GM21723 (cell line): ENCODE measurements at regions not wholly inside any gene's neighbourhood (a gene's known extent, or its start where the extent isn't known, plus 50 kb on each side); places are given as distances from the start of the nearest gene placed in this dataset.
"Not testable (repeated sequence)": the region's sequence is repeated elsewhere in the genome, so short reads cannot be mapped to it uniquely, and the experiment has no call there.

Experiments
- ATAC-seq: cut with Tn5 transposase; IDR thresholded peaks from one replicate; pipeline ENCODE4 v1.9.1; 2021; ENCODE audit warnings: mild to moderate bottlenecking, moderate library complexity; ENCODE audit not compliant: unreplicated experiment

DNA sequence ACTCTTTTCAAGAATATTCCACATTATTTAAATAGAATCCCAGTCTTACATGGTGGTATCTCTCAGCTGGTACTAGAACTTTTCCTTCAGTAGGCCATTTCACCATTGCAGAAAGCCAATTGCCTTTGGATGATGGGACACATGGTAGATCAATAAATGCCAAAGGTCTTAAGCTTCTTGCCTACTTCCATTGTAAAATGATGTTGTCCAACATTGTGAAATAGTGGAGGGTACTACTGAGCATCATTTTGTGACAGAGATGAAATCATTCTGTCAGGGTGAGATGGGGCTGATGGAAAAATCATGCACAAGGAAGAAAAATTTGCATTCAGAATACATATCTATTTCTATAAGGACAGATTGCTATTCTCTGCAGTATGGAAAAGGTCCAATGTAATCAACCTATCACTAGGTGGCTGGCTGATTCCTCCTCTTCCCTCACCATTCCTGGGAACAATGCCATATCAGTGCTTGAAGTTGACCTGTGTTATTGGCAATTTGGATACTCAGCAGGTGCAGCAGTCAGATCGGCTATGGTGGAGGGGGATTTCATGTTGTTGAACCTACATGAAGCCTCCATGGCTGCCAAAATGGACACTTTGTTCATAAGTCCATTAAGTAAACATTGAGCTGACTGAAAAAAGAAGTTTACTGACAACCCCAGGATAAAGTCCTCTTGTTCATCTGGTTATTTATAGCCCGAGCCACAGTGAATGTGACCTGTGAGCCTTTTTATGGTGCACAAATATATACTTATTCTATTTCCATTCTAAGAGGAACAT lies 596.9 kb upstream of the ARPP21 start:
- ATAC-seq = no peak

DNA sequence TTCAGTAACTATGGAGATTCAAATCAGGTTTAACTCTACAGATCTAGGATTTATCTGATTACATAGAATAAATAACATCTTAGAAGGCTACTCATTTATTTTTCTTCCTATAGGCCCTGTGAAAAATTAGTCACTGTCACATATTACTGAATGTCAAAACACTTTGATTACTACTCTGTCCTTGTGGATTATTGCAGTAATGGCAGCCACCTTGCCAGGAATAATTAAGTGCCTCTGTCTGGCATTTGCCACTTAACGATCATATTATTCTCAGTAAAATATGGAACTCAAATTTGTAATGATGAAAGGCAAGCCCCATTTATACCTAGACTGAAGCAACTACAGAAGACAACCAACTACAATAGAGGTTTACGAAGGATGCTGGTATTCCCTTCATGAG lies 596.3 kb upstream of the ARPP21 start:
- no peak for ATAC-seq

DNA sequence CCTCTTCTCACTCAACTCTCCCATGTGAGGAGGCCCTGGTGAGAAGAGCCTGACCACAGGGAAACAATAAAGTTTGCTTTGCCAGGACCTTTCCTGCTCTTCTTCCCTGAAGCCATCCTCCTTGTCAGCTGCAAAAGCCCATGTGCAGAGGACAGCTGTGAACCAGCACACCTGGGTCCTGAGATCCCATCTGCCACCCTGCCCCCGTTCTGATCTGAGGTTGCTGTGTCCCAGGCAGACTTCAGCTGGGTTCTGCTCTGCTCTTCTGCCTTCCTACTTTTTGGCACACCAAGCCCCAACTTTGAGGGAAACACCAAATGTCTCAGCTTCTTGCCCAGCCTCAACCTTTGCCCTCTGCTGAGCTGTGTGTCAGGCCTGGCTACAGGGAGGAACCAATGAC lies 595.1 kb upstream of the ARPP21 start:
- no peak for ATAC-seq

DNA sequence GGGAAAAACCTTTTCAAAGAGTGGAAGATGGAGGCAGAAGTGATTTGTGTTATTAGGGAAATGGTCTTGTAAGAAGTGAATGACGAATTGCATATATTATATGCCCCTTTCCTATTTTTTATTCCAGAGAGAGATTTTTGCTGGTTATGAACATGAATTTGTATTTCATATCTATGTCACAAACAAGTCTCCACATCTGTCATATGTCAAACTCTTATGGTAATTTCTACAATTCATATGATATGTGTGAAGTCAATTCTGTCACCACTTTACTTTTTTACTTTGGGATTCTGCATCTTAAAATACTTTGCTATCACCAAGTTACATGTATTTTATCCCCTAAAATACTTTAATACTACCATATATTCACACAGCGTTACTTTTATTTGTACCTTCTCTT lies 594.2 kb upstream of the ARPP21 start:
- no peak for ATAC-seq

DNA sequence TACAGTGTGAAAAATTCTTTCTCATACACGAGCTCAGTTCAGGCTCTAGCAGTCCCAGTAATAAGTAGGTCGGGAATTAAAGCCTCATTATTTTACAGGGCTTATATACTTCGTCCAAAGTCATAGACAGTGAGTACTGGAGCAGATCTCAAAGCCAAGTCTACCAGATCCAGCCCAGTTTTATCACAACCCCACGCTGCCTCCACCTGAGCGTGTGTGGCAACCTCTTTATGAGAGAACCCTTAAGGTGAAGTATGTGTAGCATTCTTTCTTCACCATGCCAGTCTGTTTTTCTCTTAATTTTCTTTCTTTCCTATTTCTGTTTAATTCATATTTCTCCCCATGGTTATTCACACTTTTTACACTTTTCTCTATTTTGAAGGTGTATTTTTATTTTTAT lies 574.6 kb upstream of the ARPP21 start:
- ATAC-seq = no peak

DNA sequence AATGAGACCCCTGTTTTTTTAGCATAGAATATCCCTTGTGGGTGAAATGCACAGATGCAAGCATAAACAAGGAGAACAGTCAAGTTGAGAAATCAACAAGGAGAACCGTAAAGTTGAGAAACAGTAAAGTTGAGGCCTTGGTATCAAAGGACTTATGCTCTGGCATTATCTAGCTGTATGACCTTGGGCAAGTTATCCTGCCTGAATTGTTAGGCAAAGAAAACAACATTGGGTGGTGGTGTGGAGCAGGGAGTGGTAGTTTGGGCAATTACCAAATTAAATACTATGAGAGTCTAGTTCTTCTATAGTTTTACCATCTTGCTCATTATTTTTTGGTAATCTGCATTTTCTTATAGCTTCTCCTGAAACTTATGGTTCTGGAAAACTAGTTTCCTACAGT lies 573.4 kb upstream of the ARPP21 start:
- ATAC-seq = no peak

DNA sequence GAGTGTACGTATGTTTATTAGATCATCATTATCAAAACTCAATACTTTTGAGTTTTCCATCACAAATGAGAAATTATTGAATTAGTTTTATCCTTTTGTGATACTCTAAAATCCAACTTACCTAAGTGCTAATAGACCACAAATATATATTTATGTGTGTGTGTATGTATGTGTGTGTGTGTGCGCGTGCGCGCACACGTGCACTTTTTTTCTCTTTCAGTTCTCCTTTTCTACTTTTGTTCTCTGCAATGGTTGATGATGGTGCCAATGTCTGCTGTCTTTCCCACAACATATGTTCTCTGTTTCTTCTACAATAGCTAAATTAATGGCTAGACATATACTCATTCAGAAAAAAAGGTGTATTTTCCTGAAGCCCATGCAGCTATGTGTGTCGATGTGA lies 571.6 kb upstream of the ARPP21 start:
- no peak for ATAC-seq

DNA sequence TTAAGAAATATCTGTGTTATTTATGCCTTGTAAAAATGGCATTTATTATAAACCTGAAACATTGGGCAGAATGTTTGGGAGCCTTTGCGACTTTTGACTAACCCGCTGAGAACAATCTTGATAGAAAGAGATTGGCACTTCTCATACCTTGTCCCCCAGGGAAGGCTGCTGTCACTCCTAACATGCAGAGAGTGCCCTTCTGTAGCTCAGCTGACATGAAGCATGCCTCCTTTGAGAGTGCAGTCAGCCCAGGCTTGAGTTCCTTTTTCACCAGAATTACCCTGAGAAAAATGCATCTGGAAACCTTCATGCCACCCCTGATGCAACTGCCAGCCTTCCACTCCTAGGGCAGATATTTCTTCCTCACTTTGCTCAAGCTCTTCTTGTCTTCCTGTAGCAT lies 569.2 kb upstream of the ARPP21 start:
- ATAC-seq = no peak

DNA sequence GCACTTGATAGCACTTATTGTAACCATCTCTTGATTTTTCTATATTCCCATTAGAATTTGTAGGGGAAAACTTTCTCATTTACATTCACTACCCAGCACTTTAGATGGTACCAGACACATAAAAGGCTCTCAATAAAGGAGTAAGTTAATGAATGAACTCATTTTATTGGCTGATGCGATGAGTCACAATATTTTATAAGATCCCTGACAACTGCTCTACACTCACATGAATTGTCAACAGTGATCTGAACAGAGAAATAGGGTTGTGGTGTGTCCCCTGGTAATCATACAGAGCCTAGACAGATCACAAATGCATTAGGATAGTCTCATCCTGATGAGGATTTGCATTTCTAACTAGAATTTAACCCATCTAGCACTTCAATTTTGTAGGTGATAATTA lies 567.6 kb upstream of the ARPP21 start:
- no peak for ATAC-seq

DNA sequence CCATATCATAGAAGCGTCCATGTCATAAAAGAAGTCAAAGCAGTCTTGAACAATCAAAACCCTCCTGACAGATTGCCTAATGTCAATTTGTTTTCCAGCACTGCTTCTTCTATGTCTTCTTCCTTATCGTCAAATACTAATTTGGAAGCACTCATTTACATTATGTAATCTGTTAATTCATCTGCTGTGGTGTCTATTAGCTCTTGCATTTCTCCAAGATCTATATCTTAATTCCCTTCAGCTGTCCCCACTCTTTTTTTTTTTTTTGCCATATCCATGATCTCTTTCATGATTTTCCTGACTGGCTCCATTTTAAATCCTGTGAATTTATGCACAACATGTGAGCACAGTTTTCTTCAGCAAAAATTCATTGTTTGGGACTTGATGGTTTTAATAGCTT lies 560.5 kb upstream of the ARPP21 start:
- no peak for ATAC-seq

DNA sequence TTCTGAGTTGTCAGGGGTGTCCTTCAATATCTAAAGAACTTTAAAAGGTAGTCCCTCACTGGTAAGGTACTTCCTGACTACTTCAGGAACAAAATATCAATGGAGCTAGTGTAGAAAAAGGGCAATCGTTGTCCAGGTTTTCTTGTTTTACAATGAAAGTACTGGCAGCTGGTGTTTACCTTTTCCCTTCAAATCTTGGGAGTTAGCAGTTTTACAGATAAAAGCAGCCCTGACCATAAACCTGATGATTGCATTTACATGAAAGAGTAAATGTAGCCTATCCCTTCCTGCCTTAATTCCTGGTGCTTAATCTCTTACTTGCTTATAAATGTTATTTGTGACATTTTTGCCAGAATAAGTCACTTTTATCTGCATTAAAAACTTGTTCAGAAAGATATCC lies 559.9 kb upstream of the ARPP21 start:
- no peak for ATAC-seq

DNA sequence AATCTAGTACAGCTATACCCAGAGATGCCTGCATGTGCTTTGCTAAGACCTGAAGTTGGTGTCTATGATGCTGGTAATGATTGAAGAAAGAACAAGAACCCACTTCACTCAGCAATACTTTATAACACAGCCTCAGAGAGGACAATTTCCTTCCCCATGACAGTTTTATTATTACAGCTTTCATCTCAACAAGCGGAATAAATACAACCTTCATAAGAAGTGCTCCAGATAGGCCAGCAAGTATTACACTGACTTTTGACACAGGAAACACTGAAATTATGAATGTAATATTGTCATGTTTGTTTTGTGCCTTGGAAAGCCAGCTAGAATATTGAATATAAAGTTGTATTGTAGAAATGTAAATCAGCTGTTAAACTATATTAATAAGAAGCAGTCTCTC lies 557.4 kb upstream of the ARPP21 start:
- ATAC-seq = no peak

DNA sequence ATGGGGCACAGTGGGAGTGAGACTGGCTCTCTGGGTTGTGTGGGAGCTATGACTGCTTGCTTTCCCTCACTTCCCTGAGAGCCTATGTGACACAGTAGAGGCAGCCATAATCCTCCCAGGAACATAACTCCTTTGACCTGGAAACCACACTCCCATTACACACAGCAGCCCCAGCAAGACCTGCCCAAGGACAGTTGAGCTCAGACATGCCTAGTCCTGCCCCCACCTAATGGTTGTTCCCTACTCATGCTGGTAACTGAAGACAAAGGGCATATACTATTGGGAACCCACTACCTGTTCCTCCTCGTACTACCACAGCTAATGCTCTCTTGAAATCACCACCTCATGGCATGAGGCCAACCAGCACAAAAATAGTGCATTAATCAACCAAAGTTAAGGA lies 550.4 kb upstream of the ARPP21 start:
- ATAC-seq = no peak

DNA sequence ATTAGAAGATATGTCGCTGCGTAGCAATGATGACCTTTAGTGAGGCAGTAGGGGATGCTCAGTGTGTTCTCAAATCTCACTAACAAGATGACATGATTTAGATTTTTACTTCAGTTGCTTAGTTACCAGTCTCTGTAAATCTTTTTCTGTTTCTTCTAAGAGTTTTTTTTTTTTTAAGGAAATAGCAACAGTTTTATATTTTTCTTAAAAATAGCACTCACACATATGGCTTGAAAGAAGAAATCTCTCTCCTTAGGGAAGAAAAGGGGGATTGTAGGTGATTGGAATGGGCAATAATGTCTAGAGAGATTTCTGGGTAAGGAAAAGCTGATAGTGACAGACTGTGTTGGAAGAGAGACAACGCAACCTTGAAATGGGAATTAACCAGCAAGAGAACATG lies 524.6 kb upstream of the ARPP21 start:
- ATAC-seq = no peak

DNA sequence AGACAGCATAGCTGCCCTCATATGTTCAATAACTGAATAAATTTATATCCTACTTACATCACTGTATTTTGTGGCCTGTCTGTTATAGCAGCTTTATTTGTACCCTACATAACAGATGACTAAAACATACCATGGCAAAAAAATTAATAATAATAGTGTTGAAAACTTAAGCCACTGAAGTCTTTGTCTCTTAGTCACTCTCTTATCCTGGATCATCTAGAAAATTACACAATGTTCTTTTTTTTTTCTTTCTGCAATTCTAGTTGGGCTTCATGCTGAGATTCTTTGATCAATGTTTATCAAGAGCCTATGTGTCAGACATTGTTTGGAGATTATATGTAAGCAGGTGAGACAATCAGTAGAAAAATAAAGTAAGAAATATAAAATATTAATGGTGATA lies 519.3 kb upstream of the ARPP21 start:
- ATAC-seq = no peak

DNA sequence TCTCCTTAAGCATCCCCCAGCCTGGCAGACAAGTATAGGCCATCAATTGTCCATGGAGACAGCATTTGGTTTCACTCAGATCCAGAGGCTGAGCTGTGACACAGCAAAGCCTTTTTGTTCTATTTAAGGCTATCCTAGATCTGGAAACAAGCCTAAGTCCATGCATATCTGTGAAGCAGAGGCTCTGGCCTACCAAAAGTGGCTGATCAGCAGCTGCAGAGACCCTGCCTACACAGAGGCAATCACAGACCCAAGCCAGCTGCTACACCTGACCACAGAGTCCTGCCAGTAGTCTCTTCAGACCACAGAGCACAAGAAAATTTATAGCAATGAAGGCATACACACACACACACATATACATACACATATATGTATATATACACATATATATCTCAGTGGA lies 501.7 kb upstream of the ARPP21 start:
- ATAC-seq = no peak

DNA sequence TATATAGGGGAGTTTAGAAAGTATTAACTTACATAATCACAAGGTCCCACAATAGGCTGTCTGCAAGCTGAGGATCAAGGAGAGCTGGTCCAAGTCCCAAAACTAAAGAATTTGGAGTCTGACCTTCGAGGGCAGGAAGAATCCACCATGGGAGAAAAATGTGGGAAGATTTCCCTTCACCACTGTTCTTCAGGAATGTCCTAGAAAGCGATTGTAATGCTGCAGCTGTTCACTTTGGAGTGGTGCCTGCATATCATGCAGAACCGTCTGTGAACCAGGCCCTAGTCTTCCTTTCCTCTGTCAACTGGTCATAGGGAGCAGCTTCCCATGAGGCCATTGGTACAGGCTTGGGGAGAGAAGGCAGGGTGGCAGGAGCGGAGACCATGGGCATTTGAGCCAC lies 497.9 kb upstream of the ARPP21 start:
- no peak for ATAC-seq

DNA sequence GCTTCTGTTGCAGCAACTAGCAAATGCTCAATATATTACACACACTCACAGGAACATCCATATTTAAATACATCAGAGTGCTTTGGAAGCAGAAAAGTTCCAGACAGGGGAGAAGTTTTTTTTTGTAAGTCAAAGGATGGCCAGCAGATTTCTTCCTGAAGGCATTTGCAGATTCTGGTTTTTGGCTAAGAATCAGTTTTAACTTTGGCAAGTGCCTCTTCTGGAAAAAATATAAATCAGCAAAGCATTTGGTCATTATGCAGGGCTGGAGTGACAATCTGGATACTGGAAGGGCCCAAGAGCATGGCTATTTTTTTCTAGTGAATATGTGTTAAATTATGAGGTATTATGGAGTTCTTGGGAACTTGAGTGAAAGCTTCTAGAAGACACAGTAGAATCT lies 495.3 kb upstream of the ARPP21 start:
- ATAC-seq = no peak

DNA sequence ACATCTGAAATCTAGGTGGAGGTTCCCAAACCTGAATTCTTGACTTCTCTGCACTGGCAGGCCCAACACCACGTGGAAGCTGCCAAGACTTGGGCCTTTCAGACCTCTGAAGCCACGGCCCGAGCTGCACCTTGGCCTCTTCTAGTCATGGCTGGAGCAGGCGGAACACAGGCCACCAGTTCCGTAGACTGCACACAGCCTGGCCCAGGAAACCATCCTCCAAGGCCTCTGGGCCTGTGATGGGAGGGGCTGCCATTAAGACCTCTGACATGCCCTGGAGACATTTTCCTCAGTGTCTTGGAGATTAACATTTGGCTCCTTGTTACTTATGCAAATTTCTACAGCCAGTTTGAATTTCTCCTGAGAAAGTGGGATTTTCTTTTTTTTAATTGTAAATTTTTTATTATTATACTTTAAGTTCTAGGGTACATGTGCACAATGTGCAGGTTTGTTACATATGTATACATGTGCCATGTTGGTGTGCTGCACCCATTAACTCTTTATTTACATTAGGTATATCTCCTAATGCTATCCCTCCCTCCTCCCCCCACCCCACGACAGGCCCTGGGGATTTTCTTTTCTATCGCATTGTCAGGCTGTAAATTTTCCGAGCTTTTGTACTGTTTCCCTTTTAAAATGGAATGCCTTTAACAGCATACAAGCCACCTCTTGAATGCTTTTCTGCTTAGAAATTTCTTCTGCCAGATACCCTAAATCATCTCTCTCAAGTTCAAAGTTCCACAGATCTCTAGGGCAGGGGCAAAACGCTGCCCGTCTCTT lies 492.9 kb upstream of the ARPP21 start:
- not testable (repeated sequence) for ATAC-seq

DNA sequence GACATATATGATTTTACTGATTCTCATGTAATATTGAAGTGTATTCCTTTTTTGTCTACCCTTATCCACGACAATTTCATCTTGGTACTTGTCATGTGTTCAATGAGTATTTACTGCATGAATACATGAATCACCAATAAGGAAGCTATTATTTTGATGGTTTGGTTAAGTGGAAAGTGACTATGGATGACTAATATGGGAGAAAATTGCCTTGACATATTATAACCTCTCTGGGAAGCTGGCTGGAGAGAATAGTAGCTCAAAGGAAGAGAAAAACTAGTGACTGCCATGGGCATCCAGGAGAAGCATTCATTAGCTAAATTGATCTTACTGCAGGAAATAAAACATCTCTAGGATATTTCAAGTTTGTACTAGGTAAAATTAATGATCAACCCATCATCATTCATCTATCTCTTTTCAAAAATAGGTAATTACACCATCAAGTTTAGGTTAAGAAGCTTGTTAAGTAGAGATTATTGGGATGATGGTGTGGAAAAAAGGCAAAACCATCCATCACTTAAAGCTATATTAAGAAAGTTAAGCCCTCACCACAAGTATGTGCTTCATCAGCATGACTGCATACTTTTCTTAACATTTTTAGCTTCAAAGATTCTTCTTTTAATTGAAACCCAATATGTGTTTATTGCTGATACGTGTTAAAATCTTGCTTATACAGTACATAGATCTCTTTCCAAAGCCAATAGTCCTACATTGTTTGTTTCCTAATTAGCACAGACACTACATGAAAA lies 455.2 kb upstream of the ARPP21 start:
- ATAC-seq = no peak

DNA sequence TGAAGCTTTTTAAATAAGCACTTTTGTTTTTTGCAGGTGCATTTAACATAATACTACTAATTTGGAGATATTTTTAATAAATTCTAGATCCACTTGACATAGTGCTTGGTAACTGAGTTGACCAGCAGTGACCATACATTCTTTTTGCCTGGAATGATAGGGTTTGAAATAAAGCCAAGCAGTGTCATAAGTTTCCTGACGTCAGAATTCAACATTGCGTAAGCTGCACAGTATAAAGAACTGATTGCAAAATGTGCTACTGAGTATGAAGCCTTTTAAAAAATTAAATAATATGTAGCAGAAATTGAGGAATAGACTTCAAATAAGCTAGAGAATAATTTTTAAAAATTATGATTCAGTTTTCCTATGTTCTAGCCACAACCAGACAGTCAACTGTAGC lies 454.6 kb upstream of the ARPP21 start:
- no peak for ATAC-seq

DNA sequence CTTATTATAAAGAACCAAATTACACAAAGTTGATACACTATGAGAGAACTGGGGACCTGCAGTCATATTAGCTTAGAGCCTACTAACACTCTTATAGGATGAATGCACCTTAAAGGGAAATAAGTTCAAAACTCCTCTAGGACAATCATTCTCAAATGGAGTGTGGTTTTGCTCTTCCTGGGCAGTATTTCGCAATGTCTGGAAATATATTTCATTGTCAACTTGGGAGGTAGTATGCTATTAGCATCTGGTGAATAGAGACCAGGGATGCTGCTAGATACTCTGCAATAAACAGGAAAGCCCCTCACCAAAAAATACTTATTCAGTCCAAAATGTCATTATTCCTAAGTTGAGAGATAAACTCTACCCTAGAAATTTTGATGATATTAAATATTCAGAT lies 451.4 kb upstream of the ARPP21 start:
- no peak for ATAC-seq
